Stimulated activated CD8-positive, alpha-beta memory T cell treated with anti-CD3 and anti-CD28 coated beads, Interleukin-7, amount 100 ng/mL, for 48 hours (primary cell): ENCODE measurements at regions not wholly inside any gene's neighbourhood (a gene's known extent, or its start where the extent isn't known, plus 50 kb on each side); places are given as distances from the start of the nearest gene placed in this dataset.
"Not testable (repeated sequence)": the region's sequence is repeated elsewhere in the genome, so short reads cannot be mapped to it uniquely, and the experiment has no call there.

Source experiments
- DNase-seq, 2 donors: peaks; one replicate each; pipeline ENCODE4 v3.0.0-alpha.2; 2020; ENCODE audit warnings: low read depth in 1 of 2; ENCODE audit errors: extremely low read depth in 1 of 2

GRCh38 chr1:213751064-213751397 is 236.7 kb upstream of the PROX1 start:
- no peak for DNase-seq

- DNase-seq = no peak
Observed at GRCh38 chr1:213759359-213760181, 228.2 kb upstream of the PROX1 start.

- DNase-seq = peak in 1 of 2 donors; percentile 5
Observed at GRCh38 chr1:213761845-213762407, 225.8 kb upstream of the PROX1 start.

- no peak for DNase-seq
Observed at GRCh38 chr1:213767683-213768082, 220.1 kb upstream of the PROX1 start.

GRCh38 chr1:213772128-213773063 is 215.4 kb upstream of the PROX1 start:
- no peak for DNase-seq

GRCh38 chr1:213773975-213774374 is 213.8 kb upstream of the PROX1 start:
- DNase-seq = no peak

- DNase-seq = no peak
Observed at GRCh38 chr1:213776969-213777368, 210.8 kb upstream of the PROX1 start.

GRCh38 chr1:213779228-213779627 is 208.5 kb upstream of the PROX1 start:
- no peak for DNase-seq

GRCh38 chr1:213782941-213783672 is 204.7 kb upstream of the PROX1 start:
- no peak for DNase-seq

GRCh38 chr1:213783893-213784292 is 203.9 kb upstream of the PROX1 start:
- no peak for DNase-seq

- DNase-seq = no peak
Observed at GRCh38 chr1:213786683-213787082, 201.1 kb upstream of the PROX1 start.

- DNase-seq = no peak
Observed at GRCh38 chr1:213790565-213790964, 197.2 kb upstream of the PROX1 start.

GRCh38 chr1:213793482-213794067 is 194.2 kb upstream of the PROX1 start:
- DNase-seq = no peak

- DNase-seq = no peak
Observed at GRCh38 chr1:213796525-213796924, 191.2 kb upstream of the PROX1 start.

- not testable (repeated sequence) for DNase-seq
Observed at GRCh38 chr1:213808288-213808687, 179.5 kb upstream of the PROX1 start.

- no peak for DNase-seq
Observed at GRCh38 chr1:213817156-213817555, 170.6 kb upstream of the PROX1 start.

GRCh38 chr1:213820362-213821149 is 167.2 kb upstream of the PROX1 start:
- DNase-seq = no peak

GRCh38 chr1:213821175-213821942 is 166.4 kb upstream of the PROX1 start:
- no peak for DNase-seq

GRCh38 chr1:213821943-213822334 is 165.8 kb upstream of the PROX1 start:
- no peak for DNase-seq
